ENCODE measurements at regions not wholly inside any gene's neighbourhood (a gene's known extent, or its start where the extent isn't known, plus 50 kb on each side); places are given as distances from the start of the nearest gene placed in this dataset.

- no peak for TF ChIP-seq RAD21 (IDR thresholded peaks at IDR 0.05; ENCODE audit: low read length)
- no peak for TF ChIP-seq USF2 (IDR thresholded peaks at IDR 0.05; ENCODE audit: low read depth, low read length)
- no peak for TF ChIP-seq POLR2A (IDR thresholded peaks at IDR 0.05; ENCODE audit: low read depth, low read length)
- TF ChIP-seq MAFK (IDR thresholded peaks at IDR 0.05; ENCODE audit: low read depth, low read length) = no peak
- TF ChIP-seq RCOR1 (IDR thresholded peaks at IDR 0.05; ENCODE audit: insufficient replicate concordance, low read length) = no peak
- TF ChIP-seq RFX5 (IDR thresholded peaks at IDR 0.05; ENCODE audit: low read depth, low read length) = no peak
- TF ChIP-seq NFE2L2 (IDR thresholded peaks at IDR 0.05; ENCODE audit: low read depth, low read length) = no peak
- no peak for TF ChIP-seq BHLHE40 (IDR thresholded peaks at IDR 0.05; ENCODE audit: low read depth, low read length)
- no peak for TF ChIP-seq ELK1 (IDR thresholded peaks at IDR 0.05; ENCODE audit: borderline replicate concordance, low read depth, low read length)
- TF ChIP-seq SMC3 (IDR thresholded peaks at IDR 0.05; ENCODE audit: low read depth, low read length) = no peak
- no peak for TF ChIP-seq MXI1 (IDR thresholded peaks at IDR 0.05; ENCODE audit: borderline replicate concordance, low read depth, low read length)
- no peak for TF ChIP-seq CHD1 (IDR thresholded peaks at IDR 0.05; ENCODE audit: low read depth, low read length)
- no peak for TF ChIP-seq FOS (IDR thresholded peaks at IDR 0.05; ENCODE audit: low read depth, low read length)
- TF ChIP-seq CEBPB (IDR thresholded peaks at IDR 0.05; ENCODE audit: low read depth, low read length) = no peak
- no peak for TF ChIP-seq MAZ (IDR thresholded peaks at IDR 0.05; ENCODE audit: borderline replicate concordance, low read depth, low read length)
- TF ChIP-seq CTCF (conservative IDR thresholded peaks at IDR 0.05; ENCODE audit: low read depth, low read length) = no peak
These were observed 512.8 kb upstream of the TENM4 start for GRCh38 chr11:79953629-79954028.

More at GRCh38 chr11:79953629-79954028, 512.8 kb upstream of the TENM4 start:
- H3K27ac ChIP-seq (ENCODE audit: insufficient read depth, low read length) = no peak overlapping the region
- no TSS peak for BruUV-seq (replicated peaks)
- H4K8ac ChIP-seq (ENCODE audit: low read depth in 2 of 2, low read length in 2 of 2) = no peak overlapping the region
- ATAC-seq (ENCODE audit: low read depth) (no peak), DNase-seq (no peak)
- peaks cover 5% of the 10 kb centered on the region for H3K27me3 ChIP-seq (ENCODE audit: control insufficient read depth, insufficient read depth, low read length)
- H3K18ac ChIP-seq (ENCODE audit: low read depth, low read length) = no peak overlapping the region
- no peaks in the 10 kb centered on the region for H3K9me1 ChIP-seq (ENCODE audit: insufficient read depth, low read length)
- H2AK9ac ChIP-seq (replicated peaks; ENCODE audit: low read depth, low read length, poor library complexity) = no peak overlapping the region
- no peaks in the 10 kb centered on the region for H3K79me1 ChIP-seq (ENCODE audit: low read depth in 1 of 2, low read length in 2 of 2)
- no peak overlapping the region for H3K4me2 ChIP-seq (ENCODE audit: low read depth, low read length)
- H3K23ac ChIP-seq (ENCODE audit: low read depth, low read length) = no peak overlapping the region
- H3K36me3 ChIP-seq (ENCODE audit: control insufficient read depth, insufficient read depth, low read length) = no peaks in the 10 kb centered on the region
- POLR2A ChIA-PET (ENCODE audit: unreplicated experiment) = no interaction called here
- H3K4me3 ChIP-seq (ENCODE audit: insufficient read depth, low read depth, low read length) = no peak overlapping the region
- H3K56ac ChIP-seq (ENCODE audit: extremely low read depth, insufficient read depth, low read length) = no peak overlapping the region
- H2BK120ac ChIP-seq (ENCODE audit: low read depth, low read length) = no peak overlapping the region
- in situ Hi-C loops (cut with MboI; ENCODE audit: low sequenced_read_pairs) = no loop called here
- H4K5ac ChIP-seq (ENCODE audit: low read depth, low read length) = no peak overlapping the region
- H3K4ac ChIP-seq (ENCODE audit: low read depth, low read length) = no peak overlapping the region
- no peak overlapping the region for H2AFZ ChIP-seq (replicated peaks; ENCODE audit: low read length, poor library complexity)
- H4K91ac ChIP-seq (ENCODE audit: insufficient read depth, low read depth, low read length) = no peak overlapping the region
- H3K9ac ChIP-seq (ENCODE audit: low read depth, low read length) = no peak overlapping the region
- H3K4me1 ChIP-seq (ENCODE audit: control insufficient read depth, insufficient read depth, low read length) = no peaks in the 10 kb centered on the region
- H2BK15ac ChIP-seq (ENCODE audit: low read depth, low read length) = no peak overlapping the region
- CTCF ChIA-PET = no interaction called here
- H2BK20ac ChIP-seq (ENCODE audit: low read depth, low read length) = no peak overlapping the region
- WGBS, 2 experiments (ENCODE audit: extremely low coverage in 2 of 2, insufficient read length in 1 of 2) = 80% methylated on average over 1 of the region's 1 CpG; no CpG with 5 or more reads in 1 of the 2 experiments
- dilution Hi-C loops (cut with HindIII; ENCODE audit: low sequenced_read_pairs, unreplicated experiment) = no loop called here
- no peaks in the 10 kb centered on the region for H3K9me3 ChIP-seq (ENCODE audit: control insufficient read depth, insufficient read depth, low read length)
- no peaks in the 10 kb centered on the region for H4K20me1 ChIP-seq (ENCODE audit: insufficient read depth, low read length)
- no peak overlapping the region for H3K14ac ChIP-seq (replicated peaks; ENCODE audit: low read depth, low read length)
- H2AK5ac ChIP-seq (ENCODE audit: low read depth, low read length) = no peak overlapping the region
- intact Hi-C loops (cut with micrococcal nuclease) = no loop called here
- H2BK5ac ChIP-seq (ENCODE audit: low read depth, low read length, poor library complexity, severe bottlenecking) = no peak overlapping the region
